HG03575 (cell line): ENCODE measurements at regions not wholly inside any gene's neighbourhood (a gene's known extent, or its start where the extent isn't known, plus 50 kb on each side); places are given as distances from the start of the nearest gene placed in this dataset.
A peak's percentile ranks its signal among the peaks of the same experiment; 100 is the strongest.

Experiments used
- ATAC-seq: cut with Tn5 transposase; IDR thresholded peaks from one replicate; pipeline ENCODE4 v1.9.1; 2021; ENCODE audit not compliant: unreplicated experiment, insufficient number of reproducible peaks, low FRiP score; ENCODE audit errors: extremely low read depth

- ATAC-seq: no peak
These were observed 203.2 kb upstream of the HHIP start for GRCh38 chr4:144442713-144443112.

GRCh38 chr4:144449611-144450010 is 196.3 kb upstream of the HHIP start:
- ATAC-seq: no peak

GRCh38 chr4:144450526-144450925 is 195.4 kb upstream of the HHIP start:
- no peak for ATAC-seq

- ATAC-seq: no peak
These were observed 194.0 kb upstream of the HHIP start for GRCh38 chr4:144451766-144452450.

GRCh38 chr4:144456196-144456595 is 189.8 kb upstream of the HHIP start:
- no peak for ATAC-seq

- no peak for ATAC-seq
These were observed 184.1 kb upstream of the HHIP start for GRCh38 chr4:144461906-144462305.

GRCh38 chr4:144463236-144463635 is 182.7 kb upstream of the HHIP start:
- no peak for ATAC-seq

GRCh38 chr4:144463896-144464295 is 182.1 kb upstream of the HHIP start:
- ATAC-seq: no peak

- no peak for ATAC-seq
These were observed 180.4 kb upstream of the HHIP start for GRCh38 chr4:144465546-144465945.

- no peak for ATAC-seq
These were observed 165.9 kb upstream of the HHIP start for GRCh38 chr4:144480068-144480467.

GRCh38 chr4:144489831-144490230 is 156.1 kb upstream of the HHIP start:
- no peak for ATAC-seq

GRCh38 chr4:144494280-144494679 is 151.7 kb upstream of the HHIP start:
- no peak for ATAC-seq

- ATAC-seq: no peak
These were observed 150.0 kb upstream of the HHIP start for GRCh38 chr4:144495944-144496343.

- peak; percentile 51 for ATAC-seq
These were observed 146.2 kb upstream of the HHIP start for GRCh38 chr4:144499777-144500176.

- ATAC-seq: no peak
These were observed 144.7 kb upstream of the HHIP start for GRCh38 chr4:144501231-144501780.

- ATAC-seq: no peak
These were observed 141.1 kb upstream of the HHIP start for GRCh38 chr4:144504883-144505282.

GRCh38 chr4:144507311-144508101 is 138.4 kb upstream of the HHIP start:
- no peak for ATAC-seq

GRCh38 chr4:144509088-144510015 is 136.6 kb upstream of the HHIP start:
- ATAC-seq: no peak

- ATAC-seq: no peak
These were observed 131.2 kb upstream of the HHIP start for GRCh38 chr4:144514736-144515135.
